GM19324 (cell line): ENCODE measurements at regions not wholly inside any gene's neighbourhood (a gene's known extent, or its start where the extent isn't known, plus 50 kb on each side); places are given as distances from the start of the nearest gene placed in this dataset.

ENCODE experiments used
- ATAC-seq: cut with Tn5 transposase; IDR thresholded peaks from one replicate; pipeline ENCODE4 v1.9.1; 2021; ENCODE audit warnings: mild to moderate bottlenecking, moderate library complexity; ENCODE audit not compliant: unreplicated experiment, low FRiP score

DNA sequence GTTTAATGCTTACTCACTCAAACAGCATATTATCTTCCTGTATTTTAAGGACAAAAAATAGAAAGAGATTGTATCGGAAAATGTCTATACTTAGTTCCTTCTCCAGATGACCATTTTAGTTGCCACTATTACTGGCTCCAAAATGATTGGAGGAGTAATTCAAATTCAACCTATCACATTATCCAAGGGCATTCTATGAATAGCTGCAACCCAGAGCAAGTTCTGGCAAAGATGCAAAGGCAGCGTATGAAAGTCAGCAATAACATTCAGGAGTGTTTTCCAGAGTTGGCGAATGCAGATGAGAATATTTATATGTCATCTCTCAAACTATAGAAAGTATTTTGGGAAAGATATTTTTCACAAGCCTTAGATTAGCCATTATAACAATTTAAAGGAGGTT is 389.8 kb upstream of the ADGRL2 start:
- no peak for ATAC-seq

GRCh38 chr1:81410351-81410750 is 390.4 kb upstream of the ADGRL2 start:
- no peak for ATAC-seq

GRCh38 chr1:81409780-81410274 is 390.9 kb upstream of the ADGRL2 start:
- ATAC-seq: no peak

DNA sequence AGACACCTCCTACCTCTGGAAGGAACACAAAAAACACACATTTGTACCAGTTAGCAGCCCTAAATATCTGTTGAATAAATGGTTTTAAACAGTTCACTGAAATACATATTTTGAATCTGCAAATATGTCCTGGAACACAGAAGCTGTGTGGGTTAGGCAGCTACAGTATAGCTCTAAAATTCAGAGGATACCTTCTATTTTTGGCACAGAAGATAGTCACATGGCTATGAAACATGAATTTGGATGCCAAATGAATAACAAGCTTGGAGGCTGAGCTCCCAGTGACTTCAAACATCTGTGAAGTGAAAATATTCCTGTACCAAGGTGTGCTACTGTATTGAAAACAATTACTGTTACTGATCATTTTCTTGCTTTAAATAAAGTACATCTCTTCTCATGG is 391.5 kb upstream of the ADGRL2 start:
- ATAC-seq: no peak

- no peak for ATAC-seq
These were observed 392.3 kb upstream of the ADGRL2 start for GRCh38 chr1:81408419-81408818.

GRCh38 chr1:81407000-81407821 is 393.5 kb upstream of the ADGRL2 start:
- ATAC-seq: no peak

DNA sequence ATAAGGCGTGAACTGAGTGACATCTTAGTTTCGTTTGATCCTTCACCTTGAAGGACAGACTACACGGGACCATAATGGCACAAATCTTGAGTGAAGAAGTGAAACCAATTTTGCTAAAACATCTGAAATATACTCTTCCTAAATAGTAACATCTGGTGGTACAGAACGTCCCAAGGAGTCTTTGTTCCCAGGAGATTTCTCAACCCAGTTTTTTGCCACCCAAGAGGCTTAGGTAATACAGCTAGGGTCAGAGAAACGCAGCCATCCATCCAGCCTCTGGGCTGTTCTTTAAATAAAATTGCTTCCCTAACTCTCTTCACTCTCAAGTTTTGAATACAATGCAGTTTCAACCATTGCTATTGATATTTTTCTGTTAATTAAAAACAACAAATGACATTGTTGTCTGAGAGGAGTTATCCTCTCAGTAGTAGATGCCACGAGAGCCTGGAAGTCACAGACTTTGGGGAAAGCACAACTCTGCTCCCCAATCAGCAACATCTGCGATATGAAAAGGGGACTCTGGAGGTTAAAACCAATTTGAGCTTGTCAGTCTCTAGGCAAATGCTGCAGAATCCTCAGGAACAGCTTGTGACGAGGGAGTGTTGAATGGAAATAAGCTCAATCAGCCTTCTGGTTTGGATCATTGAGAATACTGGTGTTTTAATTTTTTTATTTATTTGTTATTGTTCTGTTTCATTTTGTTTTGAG is 394.3 kb upstream of the ADGRL2 start:
- ATAC-seq: no peak

DNA sequence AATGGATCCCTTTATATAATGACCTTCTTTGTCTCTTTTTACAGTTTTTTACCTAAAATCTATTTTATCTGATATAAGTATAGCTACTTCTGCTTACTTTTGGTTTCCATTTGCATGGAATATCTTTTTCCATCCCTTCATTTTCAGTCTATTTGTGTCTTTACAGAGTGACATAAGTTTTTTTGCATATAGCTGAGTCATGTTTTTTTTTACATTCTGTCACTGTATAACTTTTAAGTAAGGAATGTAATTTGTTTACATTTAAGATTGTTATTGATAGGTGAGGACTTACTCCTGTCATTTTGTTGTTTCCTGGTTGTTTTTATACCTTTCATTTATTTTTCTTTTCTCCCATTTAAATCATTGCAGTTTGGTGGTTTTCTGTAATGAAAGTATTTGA is 402.7 kb upstream of the ADGRL2 start:
- ATAC-seq: no peak

GRCh38 chr1:81392526-81393226 is 408.1 kb upstream of the ADGRL2 start:
- no peak for ATAC-seq

- ATAC-seq: no peak
These were observed 409.5 kb upstream of the ADGRL2 start for GRCh38 chr1:81391125-81391828.

DNA sequence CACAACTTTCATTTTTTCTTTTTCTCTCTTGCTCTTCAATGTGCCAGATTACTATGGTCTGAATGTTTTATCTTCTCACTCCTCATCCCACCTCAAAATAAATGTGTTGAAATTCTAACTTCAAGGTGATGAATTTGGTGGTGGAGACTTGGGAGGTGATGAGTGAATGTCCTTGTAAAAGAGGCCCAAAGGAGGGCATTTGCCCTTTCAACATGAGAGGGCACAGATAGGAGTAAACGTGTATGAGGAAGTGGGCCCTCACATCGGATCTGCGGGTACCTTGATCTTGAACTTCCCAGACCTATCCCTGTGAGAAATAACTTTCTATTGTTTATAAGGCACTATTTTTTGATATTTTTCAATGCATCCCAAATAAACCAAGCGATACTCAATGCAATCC is 412.3 kb upstream of the ADGRL2 start:
- ATAC-seq: no peak

DNA sequence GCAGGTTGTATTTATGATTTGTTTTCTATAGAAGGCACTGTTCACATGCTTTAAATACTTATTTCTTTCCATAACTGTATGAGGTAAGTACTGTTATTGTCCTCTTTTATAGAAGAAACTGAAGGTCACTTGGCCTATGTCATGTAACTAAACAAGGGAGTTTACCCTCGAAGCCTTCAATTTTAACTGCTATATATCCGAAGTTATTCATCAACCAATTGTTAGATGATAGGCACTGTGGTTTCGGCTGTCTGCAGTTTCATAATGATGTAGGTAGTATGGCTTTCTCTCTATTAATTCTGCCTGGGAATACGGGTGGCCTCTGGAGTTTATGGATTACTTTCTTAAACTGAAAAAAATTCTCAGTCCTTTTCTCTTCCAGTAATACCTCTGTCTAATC is 413.3 kb upstream of the ADGRL2 start:
- no peak for ATAC-seq

DNA sequence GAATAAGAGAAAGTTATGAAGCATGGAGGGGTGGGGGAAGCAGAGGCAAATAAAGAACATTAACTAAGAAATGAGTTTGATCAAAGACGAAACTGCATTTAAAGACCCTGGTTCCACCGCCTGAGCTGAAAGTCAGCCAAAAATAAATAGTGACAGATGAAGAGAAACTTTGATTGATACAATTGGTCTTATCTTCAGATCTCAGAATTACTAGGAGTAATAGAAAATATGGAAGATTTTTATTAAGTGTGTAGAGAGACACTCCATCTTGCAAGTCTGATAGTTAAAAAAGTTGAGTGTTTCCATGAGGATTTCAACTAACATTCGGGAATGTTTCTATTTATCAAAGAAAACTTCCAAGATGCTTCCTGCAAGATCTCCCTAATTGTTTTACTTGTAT is 418.2 kb upstream of the ADGRL2 start:
- ATAC-seq: no peak

DNA sequence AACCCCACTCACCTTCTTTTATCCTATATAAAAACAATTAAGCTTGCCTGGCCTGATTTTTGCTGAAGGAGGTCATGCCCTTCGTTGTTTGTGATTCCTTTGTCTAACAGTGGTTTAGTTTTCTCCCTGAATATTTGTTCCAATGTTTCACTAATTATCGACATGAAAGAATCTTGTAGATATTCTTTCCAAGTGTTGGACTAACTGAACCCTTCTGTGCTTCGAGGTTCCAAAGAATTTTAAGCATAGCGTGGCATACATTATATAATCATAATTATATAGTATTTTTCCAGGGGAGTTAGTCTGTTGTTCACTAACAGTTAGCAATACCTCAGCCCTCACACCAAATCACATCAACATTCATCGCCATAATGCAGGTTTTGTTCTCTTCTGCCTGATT is 418.9 kb upstream of the ADGRL2 start:
- no peak for ATAC-seq

GRCh38 chr1:81380436-81380835 is 420.3 kb upstream of the ADGRL2 start:
- no peak for ATAC-seq

DNA sequence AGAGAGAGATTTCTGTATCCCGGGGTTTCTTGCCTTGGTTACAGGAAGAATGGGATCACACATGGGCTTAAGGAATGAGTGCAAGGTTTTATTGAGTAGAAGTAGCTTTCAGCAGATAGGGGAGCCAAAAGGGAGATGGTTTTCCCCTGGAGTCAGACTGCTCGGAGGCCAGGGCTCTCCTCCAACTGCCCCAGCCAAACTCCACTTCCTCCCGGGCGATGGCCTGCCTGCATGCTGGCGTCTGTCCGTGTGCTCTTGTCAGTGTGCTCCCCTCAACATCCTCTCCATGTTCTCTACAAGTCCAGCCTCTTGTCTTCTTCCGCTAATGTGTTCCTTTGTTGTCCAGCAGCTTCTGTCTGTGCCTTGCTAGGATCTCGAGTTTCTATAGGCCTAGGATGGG is 421.3 kb upstream of the ADGRL2 start:
- no peak for ATAC-seq

DNA sequence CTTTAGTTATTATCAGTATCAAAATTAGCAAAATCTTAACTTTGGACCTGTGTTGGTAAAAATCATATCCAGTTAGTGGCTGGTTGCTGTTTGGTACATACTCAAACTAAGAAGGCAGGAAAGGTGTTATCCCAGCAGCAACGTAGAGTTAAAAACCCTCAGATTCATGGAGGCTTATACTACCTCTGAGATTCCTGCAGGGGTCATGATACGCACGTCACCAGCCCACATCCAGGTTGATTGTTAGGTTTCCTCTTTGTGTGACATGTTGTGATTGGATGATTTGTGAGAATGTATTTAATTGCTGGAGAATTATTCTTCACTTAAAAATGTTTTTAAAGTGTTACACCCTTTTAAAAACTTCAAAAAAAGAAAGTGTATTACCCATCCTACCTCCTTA is 423.3 kb upstream of the ADGRL2 start:
- no peak for ATAC-seq

DNA sequence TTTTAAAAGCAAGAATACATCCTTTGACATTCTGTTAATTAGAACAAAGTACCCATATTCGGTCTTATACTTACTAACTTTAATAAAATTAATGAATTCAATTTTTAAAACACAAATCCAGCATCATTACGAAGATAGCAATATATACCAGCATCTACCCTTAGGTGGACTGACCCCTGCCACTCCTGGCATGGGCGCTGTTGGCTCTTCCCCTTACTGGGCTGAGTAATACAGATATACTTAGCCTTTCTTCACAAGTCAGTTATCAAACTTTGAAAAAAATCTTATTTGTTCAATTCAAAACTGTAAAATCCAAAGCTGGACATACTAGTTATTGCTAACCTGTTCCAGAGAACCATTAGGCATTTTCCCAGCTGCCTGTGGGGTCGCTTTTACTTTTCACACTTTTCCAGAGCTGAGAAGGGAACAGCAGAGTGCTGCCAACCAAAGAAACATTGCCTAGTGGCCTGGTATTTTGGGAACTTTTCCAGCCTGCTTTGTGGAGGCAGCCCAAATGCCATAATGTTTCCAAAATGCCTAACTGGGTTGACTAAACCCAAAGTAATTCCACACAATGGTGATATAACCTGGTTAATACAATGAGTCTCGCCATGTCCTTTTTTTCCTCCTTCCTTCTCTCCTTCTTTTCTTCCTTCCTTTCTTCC is 424.7 kb upstream of the ADGRL2 start:
- no peak for ATAC-seq

DNA sequence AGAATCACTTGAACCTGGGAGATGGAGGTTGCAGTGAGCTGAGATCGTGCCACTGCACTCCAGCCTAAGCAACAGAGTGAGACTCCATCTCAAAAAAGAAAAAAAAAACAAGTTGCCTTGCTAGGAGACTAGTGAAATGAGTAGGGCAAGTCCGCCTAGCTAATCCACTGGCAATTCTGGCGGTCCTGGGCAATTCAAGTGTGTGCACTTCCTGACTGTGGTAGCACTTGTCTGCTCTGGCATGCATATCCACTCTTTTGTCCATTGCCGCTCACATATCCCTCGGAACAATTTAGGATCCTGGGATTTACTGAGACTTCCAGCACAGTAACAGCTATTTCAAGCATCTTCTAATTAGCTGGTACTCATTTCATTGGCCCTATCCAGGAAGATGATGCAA is 426.3 kb upstream of the ADGRL2 start:
- ATAC-seq: no peak

GRCh38 chr1:81371864-81372263 is 428.9 kb upstream of the ADGRL2 start:
- ATAC-seq: no peak
